ENCODE measurements at regions not wholly inside any gene's neighbourhood (a gene's known extent, or its start where the extent isn't known, plus 50 kb on each side); places are given as distances from the start of the nearest gene placed in this dataset.
"Not testable (repeated sequence)": the region's sequence is repeated elsewhere in the genome, so short reads cannot be mapped to it uniquely, and the experiment has no call there.

- no peak overlapping the region for H3K27ac ChIP-seq
- DNase-seq (ENCODE audit: low spot score) = no peak
- no peak overlapping the region for H3K4me3 ChIP-seq
- no peak for TF ChIP-seq CTCF (IDR thresholded peaks at IDR 0.05)
These were observed 796.5 kb downstream of the PRIM2 start for GRCh38 chr6:58113960-58114359.

GRCh38 chr6:58117162-58117561, 799.7 kb downstream of the PRIM2 start:
- not testable (repeated sequence) for H3K4me3 ChIP-seq; H3K27ac ChIP-seq; DNase-seq (ENCODE audit: low spot score)

GRCh38 chr6:58121616-58122015, 804.2 kb downstream of the PRIM2 start:
- not testable (repeated sequence) for H3K4me3 ChIP-seq; H3K27ac ChIP-seq; DNase-seq (ENCODE audit: low spot score)

GRCh38 chr6:58123770-58124169, 806.3 kb downstream of the PRIM2 start:
- DNase-seq (ENCODE audit: low spot score) = not testable (repeated sequence)

GRCh38 chr6:58128549-58128948, 811.1 kb downstream of the PRIM2 start:
- DNase-seq (ENCODE audit: low spot score); H3K27ac ChIP-seq; H3K4me3 ChIP-seq: not testable (repeated sequence)

More at GRCh38 chr6:58123770-58124169, 806.3 kb downstream of the PRIM2 start:
- not testable (repeated sequence) for H3K27ac ChIP-seq, H3K4me3 ChIP-seq

GRCh38 chr6:58129098-58129497, 811.7 kb downstream of the PRIM2 start:
- DNase-seq (ENCODE audit: low spot score); H3K27ac ChIP-seq; H3K4me3 ChIP-seq: not testable (repeated sequence)

- H3K4me3 ChIP-seq; DNase-seq (ENCODE audit: low spot score); H3K27ac ChIP-seq: not testable (repeated sequence)
These were observed 822.3 kb downstream of the PRIM2 start for GRCh38 chr6:58139746-58140145.

GRCh38 chr6:58171025-58171424, 853.6 kb downstream of the PRIM2 start:
- not testable (repeated sequence) for H3K4me3 ChIP-seq; H3K27ac ChIP-seq; DNase-seq (ENCODE audit: low spot score)

- DNase-seq (ENCODE audit: low spot score); H3K4me3 ChIP-seq; H3K27ac ChIP-seq: not testable (repeated sequence)
These were observed 864.2 kb downstream of the PRIM2 start for GRCh38 chr6:58181557-58182065.

- not testable (repeated sequence) for H3K4me3 ChIP-seq; H3K27ac ChIP-seq; DNase-seq (ENCODE audit: low spot score)
These were observed 867.9 kb downstream of the PRIM2 start for GRCh38 chr6:58185300-58185699.

- H3K4me3 ChIP-seq; DNase-seq (ENCODE audit: low spot score); H3K27ac ChIP-seq: not testable (repeated sequence)
These were observed 875.8 kb downstream of the PRIM2 start for GRCh38 chr6:58193209-58193608.

GRCh38 chr6:58198301-58198700, 880.9 kb downstream of the PRIM2 start:
- Histone ChIP-seq H3K4me3 (no peak overlapping the region), H3K27ac (no peak overlapping the region)
- DNase-seq (ENCODE audit: low spot score) = no peak
- TF ChIP-seq CTCF (IDR thresholded peaks at IDR 0.05) = no peak

- not testable (repeated sequence) for H3K4me3 ChIP-seq; DNase-seq (ENCODE audit: low spot score); H3K27ac ChIP-seq
These were observed 919.7 kb downstream of the PRIM2 start for GRCh38 chr6:58237124-58237523.

GRCh38 chr6:58238421-58238820, 921.0 kb downstream of the PRIM2 start:
- not testable (repeated sequence) for DNase-seq (ENCODE audit: low spot score); H3K27ac ChIP-seq; H3K4me3 ChIP-seq

- H3K4me3 ChIP-seq; DNase-seq (ENCODE audit: low spot score); H3K27ac ChIP-seq: not testable (repeated sequence)
These were observed 940.2 kb downstream of the PRIM2 start for GRCh38 chr6:58257625-58258024.
